ENCODE measurements at regions not wholly inside any gene's neighbourhood (a gene's known extent, or its start where the extent isn't known, plus 50 kb on each side); places are given as distances from the start of the nearest gene placed in this dataset.

DNA sequence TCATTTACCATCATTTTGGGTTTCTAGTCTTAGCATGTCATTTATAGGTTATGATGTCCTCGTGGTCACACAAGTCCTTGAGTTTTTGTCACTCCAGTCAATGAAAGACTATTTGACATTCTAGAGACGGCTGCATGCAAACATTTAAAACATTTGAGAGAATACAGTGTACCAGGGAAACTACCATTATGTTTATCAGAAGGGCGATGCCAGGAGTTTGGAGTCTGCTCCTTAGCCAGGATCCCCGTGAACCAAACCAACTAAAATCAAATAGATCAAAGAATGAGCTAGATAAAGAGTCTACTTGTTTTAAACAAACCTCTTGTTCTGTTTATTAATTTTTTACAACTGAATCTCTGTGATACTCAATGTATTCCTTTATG, 122.6 kb downstream of the OLIG3 start:
- DNase-seq (ENCODE audit: low spot score) = no peak
- in situ Hi-C loops (cut with MboI; ENCODE audit: low sequenced_read_pairs, unreplicated experiment) = no loop called here
- TF ChIP-seq, protein P1, sequence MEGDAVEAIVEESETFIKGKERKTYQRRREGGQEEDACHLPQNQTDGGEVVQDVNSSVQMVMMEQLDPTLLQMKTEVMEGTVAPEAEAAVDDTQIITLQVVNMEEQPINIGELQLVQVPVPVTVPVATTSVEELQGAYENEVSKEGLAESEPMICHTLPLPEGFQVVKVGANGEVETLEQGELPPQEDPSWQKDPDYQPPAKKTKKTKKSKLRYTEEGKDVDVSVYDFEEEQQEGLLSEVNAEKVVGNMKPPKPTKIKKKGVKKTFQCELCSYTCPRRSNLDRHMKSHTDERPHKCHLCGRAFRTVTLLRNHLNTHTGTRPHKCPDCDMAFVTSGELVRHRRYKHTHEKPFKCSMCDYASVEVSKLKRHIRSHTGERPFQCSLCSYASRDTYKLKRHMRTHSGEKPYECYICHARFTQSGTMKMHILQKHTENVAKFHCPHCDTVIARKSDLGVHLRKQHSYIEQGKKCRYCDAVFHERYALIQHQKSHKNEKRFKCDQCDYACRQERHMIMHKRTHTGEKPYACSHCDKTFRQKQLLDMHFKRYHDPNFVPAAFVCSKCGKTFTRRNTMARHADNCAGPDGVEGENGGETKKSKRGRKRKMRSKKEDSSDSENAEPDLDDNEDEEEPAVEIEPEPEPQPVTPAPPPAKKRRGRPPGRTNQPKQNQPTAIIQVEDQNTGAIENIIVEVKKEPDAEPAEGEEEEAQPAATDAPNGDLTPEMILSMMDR (IDR thresholded peaks at IDR 0.05; ENCODE audit: borderline replicate concordance, control extremely low read depth, extremely low read depth, insufficient read depth, missing control alignments) = no peak

DNA sequence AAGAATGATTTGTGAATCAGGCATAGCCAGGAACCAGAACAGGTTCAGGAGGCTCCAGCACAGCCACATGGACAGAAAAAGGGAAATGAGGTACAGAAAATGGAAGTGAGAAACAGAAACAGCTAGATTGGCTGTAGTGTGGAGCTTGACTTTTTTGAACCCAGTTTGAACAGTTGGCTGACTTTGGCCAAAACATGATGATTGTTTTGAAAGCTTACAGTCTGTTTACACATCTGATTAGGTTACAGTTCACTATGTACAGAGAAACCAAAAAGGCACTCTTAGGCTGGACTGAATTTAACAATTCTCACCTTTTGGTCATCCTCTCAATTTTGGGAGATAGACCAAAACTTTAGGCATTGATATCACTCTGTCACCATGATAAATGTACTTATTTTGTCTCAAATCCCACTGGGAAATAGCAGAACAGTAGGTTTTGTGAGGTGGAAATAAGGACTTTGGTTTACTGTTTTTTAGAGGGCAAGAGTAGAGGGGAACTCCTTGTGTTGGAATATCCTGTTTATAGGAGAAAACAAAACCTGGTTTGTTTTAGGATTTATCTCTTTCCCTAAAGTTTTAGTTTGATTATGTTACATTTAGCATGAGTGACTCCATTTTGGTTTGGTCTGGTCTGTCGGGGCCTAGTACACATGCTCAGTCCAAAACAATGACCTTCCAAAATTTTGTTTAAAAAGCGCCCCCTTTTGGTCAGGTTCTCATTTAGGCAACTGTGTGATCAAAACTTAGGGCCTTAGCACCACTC, 123.1 kb downstream of the OLIG3 start:
- in situ Hi-C loops (cut with MboI; ENCODE audit: low sequenced_read_pairs, unreplicated experiment) = no loop called here
- TF ChIP-seq, protein P1 (IDR thresholded peaks at IDR 0.05; ENCODE audit: borderline replicate concordance, control extremely low read depth, extremely low read depth, insufficient read depth, missing control alignments) = no peak
- DNase-seq (ENCODE audit: low spot score) = no peak

DNA sequence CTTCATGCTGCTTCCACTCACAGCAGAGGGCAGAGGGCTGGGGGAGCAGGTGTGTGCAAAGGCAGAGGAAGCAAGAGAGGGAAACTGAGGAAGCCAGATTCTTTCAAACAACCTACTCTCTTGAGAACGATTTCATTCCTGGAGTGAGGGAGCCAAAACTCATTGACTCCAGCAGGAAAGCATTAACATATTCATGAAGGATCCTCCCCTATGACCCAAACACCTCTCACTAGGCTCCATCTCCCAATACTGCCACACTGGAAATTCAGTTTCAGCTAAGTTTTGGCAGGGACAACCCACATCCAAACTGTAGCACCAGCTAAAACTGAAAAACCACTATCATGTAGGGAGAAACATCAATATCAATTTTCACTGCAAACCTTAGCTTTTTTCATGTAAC, 125.1 kb downstream of the OLIG3 start:
- DNase-seq (ENCODE audit: low spot score) = no peak
- in situ Hi-C loops (cut with MboI; ENCODE audit: low sequenced_read_pairs, unreplicated experiment) = no loop called here

DNA sequence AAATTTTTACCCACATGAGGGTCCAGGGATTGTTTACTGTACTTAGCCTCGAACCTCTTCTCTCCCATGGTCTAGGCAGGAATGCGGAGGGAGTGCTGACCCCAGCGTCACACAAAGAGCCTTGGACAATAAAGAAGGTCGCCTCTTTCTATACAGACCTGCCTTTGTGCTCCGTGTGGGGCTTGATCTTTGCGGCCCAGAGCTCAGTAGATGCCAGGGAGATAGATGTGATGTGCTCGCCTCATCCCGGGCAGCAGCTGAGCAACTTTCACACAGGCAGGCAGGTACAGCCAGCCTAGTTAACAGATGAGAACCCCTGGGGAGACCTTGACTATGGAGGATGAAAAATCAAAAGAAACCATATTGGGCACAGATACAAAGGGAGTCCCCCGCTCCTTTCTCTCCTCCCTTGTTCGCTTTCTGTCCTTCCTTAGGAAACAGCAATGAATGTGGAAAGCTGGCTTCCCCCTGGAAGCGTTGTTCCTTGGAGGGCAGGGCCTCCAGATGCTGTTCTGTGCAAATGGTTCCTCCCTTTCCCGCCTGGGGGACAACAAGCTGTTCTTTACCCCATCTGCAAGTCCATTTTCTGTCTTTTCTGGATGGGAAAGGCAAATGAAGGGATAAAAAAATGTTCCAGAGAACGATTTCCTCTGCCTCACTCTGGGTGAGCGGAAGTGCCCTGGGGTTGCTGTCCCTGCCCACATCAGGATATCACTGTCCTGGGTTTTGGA, 128.3 kb downstream of the OLIG3 start:
- TF ChIP-seq, protein P1 (IDR thresholded peaks at IDR 0.05; ENCODE audit: borderline replicate concordance, control extremely low read depth, extremely low read depth, insufficient read depth, missing control alignments) = no peak
- in situ Hi-C loops (cut with MboI; ENCODE audit: low sequenced_read_pairs, unreplicated experiment) = no loop called here
- no peak for DNase-seq (ENCODE audit: low spot score)

More for the DNA sequence above, 125.1 kb downstream of the OLIG3 start:
- TF ChIP-seq, protein P1 (IDR thresholded peaks at IDR 0.05; ENCODE audit: borderline replicate concordance, control extremely low read depth, extremely low read depth, insufficient read depth, missing control alignments) = no peak

DNA sequence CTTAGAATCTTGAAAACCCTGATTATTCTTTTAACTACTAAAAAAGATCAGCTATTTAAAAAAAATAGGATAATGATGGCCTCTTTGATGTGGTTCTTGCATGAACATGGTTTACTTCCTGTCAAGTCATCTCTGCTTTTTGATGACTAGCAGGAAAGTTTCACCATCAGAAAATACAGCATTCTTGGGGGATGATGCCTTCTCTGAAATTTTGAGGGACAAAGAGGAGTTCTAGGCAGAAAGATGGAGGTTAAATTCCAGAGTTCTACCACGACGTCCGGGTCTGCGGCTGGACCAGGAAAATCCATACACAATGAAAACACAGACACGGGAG, 130.4 kb downstream of the OLIG3 start:
- in situ Hi-C loops (cut with MboI; ENCODE audit: low sequenced_read_pairs, unreplicated experiment) = no loop called here
- TF ChIP-seq, protein P1 (IDR thresholded peaks at IDR 0.05; ENCODE audit: borderline replicate concordance, control extremely low read depth, extremely low read depth, insufficient read depth, missing control alignments) = no peak

DNA sequence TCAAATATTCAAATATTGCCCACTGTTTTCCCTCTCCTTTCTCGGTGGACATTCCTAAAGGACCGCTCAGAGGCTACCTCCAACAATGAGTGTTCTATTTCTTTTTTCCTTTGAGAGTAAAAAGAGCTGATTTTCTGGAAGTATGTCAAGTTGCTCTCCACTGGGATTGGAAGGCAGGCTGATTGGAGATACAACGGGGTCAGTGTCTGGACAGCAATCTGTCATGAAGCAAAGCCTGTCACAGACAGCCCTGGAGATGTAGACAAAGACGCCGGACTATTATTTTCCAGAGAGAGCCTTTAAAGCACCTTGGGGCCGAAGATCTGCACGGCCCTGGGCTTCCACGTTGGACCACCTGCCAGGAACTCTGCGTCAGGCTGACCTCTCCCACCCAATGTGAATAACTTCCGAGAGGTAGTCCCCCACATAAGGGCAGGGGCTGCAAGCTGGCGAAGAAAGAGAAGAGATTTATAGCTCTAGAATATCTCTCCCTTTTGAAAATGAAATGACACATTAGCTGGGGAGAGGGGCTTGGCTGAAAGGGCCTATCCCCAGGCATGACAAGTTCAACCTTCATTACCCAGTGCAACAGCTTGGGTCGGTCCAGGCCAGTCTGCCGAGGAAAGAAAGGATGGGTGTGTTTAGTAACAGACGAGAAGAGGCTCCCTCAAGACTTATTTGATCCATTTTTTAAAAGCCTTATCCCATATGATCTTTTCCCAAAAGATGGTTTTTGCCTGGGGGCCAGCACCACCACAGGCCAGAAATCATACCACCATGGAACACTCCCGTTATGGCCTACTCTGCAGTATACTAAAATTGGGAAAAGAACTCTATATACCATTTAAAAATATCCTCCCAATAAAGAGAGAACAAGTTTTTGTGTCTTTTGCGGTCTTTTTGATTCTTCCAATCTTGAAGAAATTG, 131.1 kb downstream of the OLIG3 start:
- TF ChIP-seq, protein P1 (IDR thresholded peaks at IDR 0.05; ENCODE audit: borderline replicate concordance, control extremely low read depth, extremely low read depth, insufficient read depth, missing control alignments) = no peak
- no peak for DNase-seq (ENCODE audit: low spot score)
- in situ Hi-C loops (cut with MboI; ENCODE audit: low sequenced_read_pairs, unreplicated experiment) = no loop called here

More for the DNA sequence above, 130.4 kb downstream of the OLIG3 start:
- DNase-seq (ENCODE audit: low spot score) = peak; percentile 24

Measured in GM13976 (cell line).